HG03575 (cell line): ENCODE measurements at regions not wholly inside any gene's neighbourhood (a gene's known extent, or its start where the extent isn't known, plus 50 kb on each side); places are given as distances from the start of the nearest gene placed in this dataset.

Experiments
- ATAC-seq: cut with Tn5 transposase; IDR thresholded peaks from one replicate; pipeline ENCODE4 v1.9.1; 2021; ENCODE audit not compliant: unreplicated experiment, insufficient number of reproducible peaks, low FRiP score; ENCODE audit errors: extremely low read depth

DNA sequence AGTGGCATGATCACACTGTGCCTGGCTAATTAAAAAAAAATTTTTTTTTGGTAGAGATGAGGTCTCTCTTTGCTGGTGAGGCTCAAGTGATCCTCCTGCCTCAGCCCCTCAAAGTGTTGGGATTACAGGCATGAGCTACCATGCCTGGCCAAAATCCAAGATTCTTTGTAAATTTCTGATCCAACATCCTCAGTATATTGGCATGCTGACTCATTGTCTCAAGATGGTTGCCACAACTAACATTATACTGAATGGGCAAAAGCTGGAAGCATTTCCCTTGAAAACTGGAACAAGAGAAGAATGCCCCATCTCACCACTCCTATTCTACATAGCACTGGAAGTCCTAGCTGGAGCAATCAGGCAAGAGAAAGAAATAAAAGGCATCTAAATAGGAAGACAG, 100.0 kb downstream of the KLF5 start:
- ATAC-seq, result no peak

GRCh38 chr13:73157031-73157430, 98.2 kb downstream of the KLF5 start:
- no peak for ATAC-seq

DNA sequence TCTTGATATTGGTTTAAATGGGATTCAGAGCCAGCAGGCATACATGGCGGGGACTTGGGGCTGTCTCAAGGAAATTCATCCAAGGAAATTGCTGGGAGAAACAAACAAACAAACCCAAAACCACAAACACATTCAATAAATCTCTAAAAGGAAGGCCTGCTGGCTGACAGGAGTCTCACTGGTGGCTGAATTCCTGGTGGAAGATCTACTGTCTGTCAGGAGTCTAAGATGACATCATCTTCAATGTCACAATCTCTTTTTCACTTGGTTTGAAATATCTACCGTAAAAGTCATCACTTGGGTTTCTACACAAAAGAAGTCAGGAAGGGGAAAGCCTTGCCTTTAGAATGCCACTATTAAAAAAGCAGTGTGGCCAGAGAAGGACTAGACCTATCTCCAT, 87.9 kb downstream of the KLF5 start:
- ATAC-seq, result no peak

- no peak for ATAC-seq
These were observed 83.3 kb downstream of the KLF5 start for GRCh38 chr13:73142071-73142470.

- ATAC-seq, result no peak
These were observed 82.5 kb downstream of the KLF5 start for GRCh38 chr13:73141292-73141771.

DNA sequence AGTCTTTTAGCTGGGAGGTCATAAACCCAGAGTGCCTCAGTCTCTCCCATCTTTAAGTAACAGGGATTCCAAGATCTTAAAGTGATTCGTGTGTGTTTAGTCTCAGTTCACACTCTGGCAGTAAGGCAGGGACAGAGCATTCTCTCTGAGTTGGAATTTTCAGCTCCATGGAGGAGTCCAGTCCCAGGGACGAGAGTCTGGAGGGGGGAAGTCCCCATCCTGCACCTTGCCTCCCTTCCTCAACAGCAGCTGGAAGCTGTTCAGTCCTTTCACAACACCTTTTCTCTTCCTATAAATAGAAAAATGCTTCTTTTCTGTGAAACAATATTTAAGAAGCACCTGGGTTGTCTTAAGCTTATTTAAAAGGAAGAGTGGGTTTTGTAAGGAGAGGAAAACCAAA, 82.0 kb downstream of the KLF5 start:
- ATAC-seq, result no peak

DNA sequence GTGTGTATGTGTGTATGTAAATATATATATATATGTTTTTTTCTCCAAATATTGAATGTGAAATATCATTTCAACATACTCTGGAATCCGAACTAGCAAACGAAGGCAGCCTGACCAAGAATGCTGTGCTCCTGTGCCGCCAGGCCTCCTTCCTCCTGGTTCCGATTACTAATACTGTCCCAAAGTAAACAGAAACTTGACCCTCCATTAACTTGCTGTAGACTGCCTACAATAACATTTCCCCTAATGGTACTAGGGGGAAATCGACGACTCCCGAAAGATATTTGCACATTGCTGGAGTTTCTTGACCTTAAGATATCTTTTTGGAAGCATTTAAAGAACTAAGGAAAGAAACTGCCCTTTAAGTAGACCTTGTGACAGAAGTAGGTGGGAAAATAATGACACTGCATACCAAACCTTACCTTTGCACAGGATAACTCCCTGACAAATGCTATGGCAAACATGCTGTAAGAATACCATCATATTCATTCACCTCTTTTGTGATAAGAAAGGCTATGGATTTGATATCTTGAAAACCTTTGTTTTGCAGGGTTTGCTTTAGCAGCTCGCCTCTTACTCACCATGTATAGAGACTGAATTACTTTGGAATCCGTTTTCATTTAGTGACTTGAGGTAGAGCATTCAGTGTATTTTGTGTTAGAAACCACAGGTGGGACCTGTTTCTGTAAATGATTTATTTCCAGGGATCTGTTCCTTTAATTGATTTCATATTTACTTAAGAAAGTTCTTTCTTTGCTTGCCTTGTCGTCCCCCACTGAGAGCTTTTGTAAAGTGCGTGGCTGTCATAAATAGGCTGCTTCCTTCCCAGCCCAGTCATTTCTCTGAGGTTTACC, 80.1 kb downstream of the KLF5 start:
- no peak for ATAC-seq

GRCh38 chr13:73138276-73138637, 79.5 kb downstream of the KLF5 start:
- ATAC-seq, result no peak

DNA sequence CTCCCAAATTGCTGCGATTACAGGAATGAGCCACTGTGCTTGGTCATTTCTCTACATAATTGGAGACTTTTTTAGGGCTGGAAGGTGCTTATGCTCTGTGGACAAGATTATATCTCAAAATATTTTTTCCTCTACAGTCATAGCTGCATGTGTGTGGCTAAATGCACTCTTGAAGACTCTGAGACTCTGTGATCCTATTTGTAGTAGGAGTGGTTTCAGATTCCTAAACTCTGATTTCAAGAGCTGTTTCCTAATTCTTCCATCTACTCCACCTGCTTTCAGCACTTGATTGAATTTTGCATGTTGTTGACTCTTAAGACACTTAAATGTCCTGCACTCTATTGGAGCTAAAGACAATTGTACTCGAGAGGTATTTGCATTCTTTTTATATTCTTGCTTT, 78.0 kb downstream of the KLF5 start:
- ATAC-seq, result no peak

DNA sequence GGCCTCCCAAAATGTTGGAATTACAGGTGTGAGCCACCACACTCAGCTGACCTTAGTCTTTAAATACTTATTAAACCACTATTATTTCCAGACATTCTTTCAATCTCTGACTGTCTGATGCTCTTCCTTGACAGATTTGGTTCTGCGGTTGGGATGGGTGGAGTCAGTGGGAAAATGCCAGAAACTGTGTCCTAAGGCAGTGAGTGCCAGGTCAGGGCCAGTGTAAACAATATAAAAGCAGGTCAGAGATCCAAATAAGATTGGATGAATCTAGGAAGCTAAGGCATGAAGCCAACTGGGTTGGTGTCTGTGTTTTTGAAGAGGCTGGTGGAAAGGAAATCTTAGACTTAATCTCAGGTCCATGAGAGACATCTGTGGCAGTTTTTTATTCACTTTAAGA, 74.7 kb downstream of the KLF5 start:
- ATAC-seq, result no peak

DNA sequence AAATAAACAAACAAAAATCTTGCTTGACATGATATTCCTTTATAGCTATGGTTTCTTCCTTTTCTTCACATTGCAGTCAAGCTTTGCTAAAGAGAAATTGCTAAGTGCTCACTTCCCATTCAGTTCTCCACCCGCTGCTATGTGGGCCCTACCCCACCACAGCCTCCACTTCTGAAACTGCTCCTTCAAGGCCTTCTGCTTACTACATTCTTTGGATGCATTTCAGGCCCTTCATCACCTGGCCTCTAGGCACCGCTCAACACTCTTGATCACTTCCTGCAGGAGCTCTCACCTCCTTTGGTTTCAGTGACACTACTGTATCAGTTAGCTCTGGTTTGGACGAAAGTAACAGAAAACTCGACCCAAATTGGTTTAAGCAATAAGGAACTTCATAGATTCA, 72.4 kb downstream of the KLF5 start:
- no peak for ATAC-seq

DNA sequence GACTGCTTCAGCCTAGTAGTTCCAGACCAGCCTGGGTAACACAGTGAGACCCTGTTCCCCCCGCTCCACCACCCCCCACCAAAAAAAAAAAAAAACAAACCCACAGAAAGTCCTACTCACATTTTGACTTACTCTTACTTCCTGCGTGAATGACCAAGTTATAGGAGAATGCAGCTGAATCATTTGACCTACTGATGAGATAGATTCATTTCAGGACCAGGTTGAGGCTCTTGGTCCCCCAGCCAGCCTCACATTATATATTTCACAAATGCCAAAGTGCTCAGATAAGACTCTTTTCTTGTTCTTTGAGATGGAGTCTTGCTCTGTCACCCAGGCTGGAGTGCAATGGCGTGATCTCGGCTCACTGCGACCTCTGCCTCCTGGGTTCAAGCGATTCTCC, 70.2 kb downstream of the KLF5 start:
- no peak for ATAC-seq
